NCI-H2196 treated with DMSO at 0.1 percent for 48 hours (cell line): ENCODE measurements at regions not wholly inside any gene's neighbourhood (a gene's known extent, or its start where the extent isn't known, plus 50 kb on each side); places are given as distances from the start of the nearest gene placed in this dataset.

Experiments used
- DNase-seq: peaks from one replicate; lab custom pipeline; 2025; ENCODE audit not compliant: unreplicated experiment; lab: John Stamatoyannopoulos, UW

- DNase-seq, result no peak
Observed at GRCh38 chr7:46229409-46229808, 308.3 kb upstream of the IGFBP3 start.

GRCh38 chr7:46226860-46227259 lies 305.8 kb upstream of the IGFBP3 start:
- no peak for DNase-seq

- no peak for DNase-seq
Observed at GRCh38 chr7:46224363-46224762, 303.3 kb upstream of the IGFBP3 start.

- DNase-seq, result no peak
Observed at GRCh38 chr7:46220066-46220630, 299.1 kb upstream of the IGFBP3 start.

GRCh38 chr7:46218461-46219200 lies 297.6 kb upstream of the IGFBP3 start:
- DNase-seq, result no peak

GRCh38 chr7:46215987-46216567 lies 295.0 kb upstream of the IGFBP3 start:
- no peak for DNase-seq

GRCh38 chr7:46214526-46214925 lies 293.5 kb upstream of the IGFBP3 start:
- DNase-seq, result no peak

- DNase-seq, result no peak
Observed at GRCh38 chr7:46213154-46213537, 292.1 kb upstream of the IGFBP3 start.

GRCh38 chr7:46212425-46213153 lies 291.5 kb upstream of the IGFBP3 start:
- DNase-seq, result no peak

- no peak for DNase-seq
Observed at GRCh38 chr7:46210467-46210866, 289.4 kb upstream of the IGFBP3 start.

- no peak for DNase-seq
Observed at GRCh38 chr7:46209611-46210388, 288.7 kb upstream of the IGFBP3 start.

GRCh38 chr7:46208635-46209525 lies 287.8 kb upstream of the IGFBP3 start:
- no peak for DNase-seq

- no peak for DNase-seq
Observed at GRCh38 chr7:46207931-46208634, 287.0 kb upstream of the IGFBP3 start.

- no peak for DNase-seq
Observed at GRCh38 chr7:46206476-46207060, 285.5 kb upstream of the IGFBP3 start.

- no peak for DNase-seq
Observed at GRCh38 chr7:46205478-46205877, 284.4 kb upstream of the IGFBP3 start.

- no peak for DNase-seq
Observed at GRCh38 chr7:46203926-46204325, 282.9 kb upstream of the IGFBP3 start.

- no peak for DNase-seq
Observed at GRCh38 chr7:46202379-46202778, 281.3 kb upstream of the IGFBP3 start.

GRCh38 chr7:46201961-46202360 lies 280.9 kb upstream of the IGFBP3 start:
- no peak for DNase-seq

GRCh38 chr7:46198701-46199100 lies 277.6 kb upstream of the IGFBP3 start:
- no peak for DNase-seq
